Activated CD4-positive, alpha-beta T cell treated with anti-CD3 and anti-CD28 coated beads, Interleukin-10, Interleukin-2, amounts not matched to agents 100 ng/mL and 50 ng/mL, durations not matched to agents 16 hours and 8 hours (primary cell): ENCODE measurements at regions not wholly inside any gene's neighbourhood (a gene's known extent, or its start where the extent isn't known, plus 50 kb on each side); places are given as distances from the start of the nearest gene placed in this dataset.

Source experiments
- DNase-seq: peaks from one replicate; pipeline ENCODE4 v3.0.0-alpha.2; 2020

DNA sequence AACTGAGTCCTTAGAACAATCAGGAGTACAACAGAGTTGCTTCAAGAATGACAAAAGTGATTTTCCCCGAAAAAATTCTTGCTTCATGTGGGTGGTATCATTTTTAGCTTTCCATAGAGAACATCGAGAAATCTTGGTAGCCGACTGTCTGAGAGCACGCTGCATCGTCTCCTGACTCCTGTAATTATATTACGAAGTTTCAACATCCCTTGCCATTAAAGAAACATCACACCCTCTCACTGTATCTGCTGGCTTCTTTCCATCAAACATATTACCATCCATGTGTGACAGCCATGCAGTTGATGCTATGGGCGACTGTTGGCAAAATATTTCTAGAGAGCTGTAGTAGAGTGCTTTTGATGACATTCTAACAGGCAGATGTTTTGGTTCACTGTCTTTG is 311.2 kb downstream of the CMPK2 start:
- no peak for DNase-seq

GRCh38 chr2:6556755-6557154 is 309.0 kb downstream of the CMPK2 start:
- DNase-seq: no peak

DNA sequence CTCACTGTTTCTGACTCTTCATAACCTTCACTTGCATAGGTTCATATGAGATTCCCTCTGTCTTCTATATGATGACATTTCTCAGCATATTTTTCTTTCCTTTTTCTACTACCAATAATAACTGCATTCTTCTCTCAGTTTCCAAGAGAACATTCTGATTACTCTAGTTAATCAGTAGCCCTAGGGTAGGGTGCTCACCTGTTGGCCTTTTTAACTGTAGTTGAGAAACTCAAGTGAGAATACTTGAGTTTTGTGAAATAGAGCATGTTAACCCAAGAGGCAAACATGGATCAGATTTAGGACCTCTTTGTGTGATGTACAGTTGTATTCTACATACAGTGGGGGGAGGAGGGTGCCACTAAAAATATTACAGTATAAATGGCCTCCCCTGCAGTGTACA is 308.0 kb downstream of the CMPK2 start:
- DNase-seq: no peak

GRCh38 chr2:6562771-6563170 is 302.9 kb downstream of the CMPK2 start:
- DNase-seq: no peak

- DNase-seq: no peak
Measured at GRCh38 chr2:6564326-6564725, 301.4 kb downstream of the CMPK2 start.

DNA sequence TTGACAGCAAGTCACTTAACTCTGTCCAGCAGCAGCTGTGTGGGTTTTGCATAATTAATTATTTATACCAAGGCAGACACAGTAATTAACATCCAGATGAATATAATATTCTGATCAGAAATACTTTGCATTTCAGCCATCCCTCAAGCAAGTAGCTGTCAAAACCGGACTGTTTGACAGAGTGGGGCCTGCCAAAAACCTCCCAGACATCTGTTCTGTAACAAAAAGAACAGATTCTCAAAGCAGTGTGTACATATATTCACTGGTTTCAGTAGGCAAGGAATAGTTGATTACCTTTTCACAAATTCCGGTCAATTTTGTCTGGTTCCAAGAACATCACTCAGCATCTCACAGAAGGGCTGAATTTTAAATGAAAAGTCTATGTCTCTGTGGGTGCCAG is 291.6 kb downstream of the CMPK2 start:
- no peak for DNase-seq

DNA sequence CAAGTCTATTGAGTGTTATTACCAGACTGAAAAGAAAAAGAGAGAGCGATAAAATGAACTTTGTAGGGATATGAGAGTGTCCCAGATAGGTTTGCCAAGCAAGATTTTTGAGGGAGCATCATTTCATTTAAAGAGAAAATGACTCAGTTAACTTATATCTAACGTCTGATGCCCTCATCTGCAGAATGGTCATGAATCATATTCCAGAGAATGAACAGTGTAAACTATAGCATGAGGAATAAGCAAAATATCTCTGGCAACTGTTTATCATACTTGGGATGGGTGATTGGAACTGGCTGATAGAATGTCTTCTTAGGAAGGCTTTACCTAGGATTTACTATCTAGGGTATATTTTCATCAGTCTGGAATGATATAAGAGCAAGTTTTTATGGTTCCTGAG is 289.4 kb downstream of the CMPK2 start:
- DNase-seq: no peak

- DNase-seq: no peak
Measured at GRCh38 chr2:6577960-6578359, 287.7 kb downstream of the CMPK2 start.

GRCh38 chr2:6578416-6578815 is 287.3 kb downstream of the CMPK2 start:
- DNase-seq: no peak

DNA sequence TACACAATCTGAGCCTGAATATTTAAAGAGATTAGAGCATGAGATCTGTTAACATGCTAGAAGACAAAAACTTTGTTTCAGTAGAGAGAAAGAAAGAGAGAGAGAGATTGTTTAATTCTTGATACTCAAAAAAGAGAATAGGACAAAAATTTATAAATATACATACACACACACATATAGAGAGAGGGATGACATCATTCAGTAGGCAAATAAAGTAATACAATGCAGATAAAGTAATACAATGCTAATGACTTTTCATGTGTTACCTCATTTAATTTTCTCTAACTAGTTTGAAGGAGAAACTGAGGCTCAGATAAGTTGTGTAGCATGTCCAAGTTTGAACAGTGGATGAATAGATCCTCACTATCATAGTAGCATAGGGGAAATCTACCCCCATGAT is 286.4 kb downstream of the CMPK2 start:
- no peak for DNase-seq

- DNase-seq: no peak
Measured at GRCh38 chr2:6580982-6581381, 284.7 kb downstream of the CMPK2 start.

- no peak for DNase-seq
Measured at GRCh38 chr2:6589150-6589549, 276.6 kb downstream of the CMPK2 start.

- no peak for DNase-seq
Measured at GRCh38 chr2:6590442-6590841, 275.3 kb downstream of the CMPK2 start.

DNA sequence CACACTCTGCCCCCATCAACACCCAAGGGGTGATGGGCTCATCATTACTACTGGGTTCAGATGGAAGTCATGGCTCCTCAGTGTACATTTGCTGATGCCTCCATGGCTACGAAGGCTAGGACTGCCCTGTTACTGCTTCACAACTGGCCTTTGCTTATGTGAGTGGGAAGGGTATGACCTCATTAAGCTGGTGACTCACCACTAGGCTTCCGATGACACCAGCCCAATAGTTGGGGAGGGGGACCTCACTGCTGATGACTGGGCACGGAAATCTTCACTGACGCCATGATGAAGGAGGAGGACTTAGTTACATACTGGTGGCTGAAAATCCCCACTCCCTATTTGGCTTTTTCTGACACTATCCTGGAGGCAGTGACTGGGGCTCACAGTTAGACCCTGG is 263.2 kb downstream of the CMPK2 start:
- no peak for DNase-seq

DNA sequence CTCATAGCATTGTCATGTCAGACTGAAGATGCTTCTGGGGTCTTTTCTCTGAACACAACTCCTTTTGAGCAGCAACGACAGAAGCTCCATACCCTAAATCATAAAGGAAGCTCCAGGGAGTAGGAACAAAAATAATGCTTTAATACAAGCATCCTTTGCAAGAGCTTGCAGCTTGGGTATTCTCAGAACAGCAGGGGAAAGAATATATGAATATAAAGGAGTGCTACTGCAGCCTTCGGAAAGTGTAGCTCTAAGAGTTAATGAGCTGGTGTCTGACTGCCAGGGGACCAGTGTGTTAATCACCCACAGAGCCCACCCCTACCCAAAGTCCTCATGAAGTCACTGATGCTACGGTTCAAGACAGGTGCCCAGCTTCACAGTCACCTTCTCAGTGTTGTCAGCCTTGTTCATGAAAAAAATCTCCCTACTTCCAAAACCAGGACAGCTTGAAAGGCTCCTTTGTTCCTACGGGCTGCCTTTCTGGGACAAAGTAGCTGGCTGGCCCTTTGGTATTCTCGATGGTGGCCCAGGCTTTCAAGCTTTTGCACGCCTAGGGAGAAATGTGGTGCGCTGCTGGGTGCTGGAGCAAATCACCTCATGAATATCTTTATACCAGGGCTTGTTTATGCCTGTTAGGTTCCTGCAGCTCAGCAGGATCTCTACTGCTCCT is 259.7 kb downstream of the CMPK2 start:
- no peak for DNase-seq

DNA sequence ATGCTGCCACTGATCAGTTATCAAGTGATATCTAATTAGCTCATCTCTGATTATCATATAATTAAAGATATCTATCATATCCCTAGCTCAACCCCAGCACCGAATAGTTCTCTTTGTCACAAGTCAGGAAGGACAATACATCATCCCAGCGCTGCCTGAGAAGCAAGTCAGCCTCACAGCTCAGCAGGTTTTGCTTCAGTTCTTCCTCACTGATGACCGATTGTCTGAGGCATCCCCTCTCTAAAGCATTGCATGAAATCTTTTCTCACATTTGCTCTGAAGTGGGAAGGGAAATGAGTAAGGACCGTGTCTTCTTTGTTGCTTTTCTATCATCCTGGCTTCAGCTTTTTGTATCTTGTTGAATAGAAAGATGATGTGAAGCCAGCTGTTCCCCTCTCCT is 247.9 kb downstream of the CMPK2 start:
- no peak for DNase-seq

- DNase-seq: no peak
Measured at GRCh38 chr2:6618201-6618600, 247.5 kb downstream of the CMPK2 start.

- DNase-seq: no peak
Measured at GRCh38 chr2:6623746-6624145, 242.0 kb downstream of the CMPK2 start.

- DNase-seq: no peak
Measured at GRCh38 chr2:6626401-6627012, 239.2 kb downstream of the CMPK2 start.

DNA sequence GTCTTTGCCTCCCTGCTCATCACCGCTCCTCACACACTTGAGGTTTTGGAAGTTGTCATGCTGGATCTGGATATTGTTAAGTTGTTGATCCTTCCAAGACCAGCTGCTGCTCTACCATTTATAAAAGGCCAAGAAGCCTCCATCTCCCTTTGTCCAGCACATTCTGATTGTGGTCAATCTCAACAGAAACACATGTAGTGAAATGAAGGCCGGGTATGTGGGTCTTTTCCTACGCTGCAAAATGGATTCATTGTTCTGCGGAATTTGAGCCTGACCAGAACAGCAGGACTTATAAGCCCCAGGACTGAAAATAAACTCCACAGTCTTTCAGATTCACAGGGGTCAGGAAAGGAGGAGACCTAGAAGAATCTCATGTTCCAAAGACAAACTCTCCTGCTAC is 238.4 kb downstream of the CMPK2 start:
- no peak for DNase-seq

- no peak for DNase-seq
Measured at GRCh38 chr2:6630209-6630608, 235.5 kb downstream of the CMPK2 start.

DNA sequence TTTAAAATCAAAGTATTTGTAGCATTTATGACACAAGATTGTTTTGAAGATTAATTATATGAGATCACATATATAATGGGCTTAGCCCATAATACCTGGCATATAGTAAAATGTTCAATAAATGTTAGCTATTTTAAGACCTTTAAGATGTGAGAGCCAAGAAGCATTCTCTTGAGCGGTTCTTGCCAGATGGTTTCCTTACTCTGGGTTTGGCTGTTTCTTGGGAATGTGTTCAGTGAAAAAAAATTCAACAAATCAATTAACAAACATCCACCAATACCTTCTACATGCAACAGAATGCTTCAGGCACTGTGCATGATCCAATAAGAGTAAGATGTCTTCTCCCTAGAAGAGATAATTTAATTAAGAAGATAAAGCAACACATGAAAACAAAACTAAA is 230.4 kb downstream of the CMPK2 start:
- DNase-seq: no peak

DNA sequence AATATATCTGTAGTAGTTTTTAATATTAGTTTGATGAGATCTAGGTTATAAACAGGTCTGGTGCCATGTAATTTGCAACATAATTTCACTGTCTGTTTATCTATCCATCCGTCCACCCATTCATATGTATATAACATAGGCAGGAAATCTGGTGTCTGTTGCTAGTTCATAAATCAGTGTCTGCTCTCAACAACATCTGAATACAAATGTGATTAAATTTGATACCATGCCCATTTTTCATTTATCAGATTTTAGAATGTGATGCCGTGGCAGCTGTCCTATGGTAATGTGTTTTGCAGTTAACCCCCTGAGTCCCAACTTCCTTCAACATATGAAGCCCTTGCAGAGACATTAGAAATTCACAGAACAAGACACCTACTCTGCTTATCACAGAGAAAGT is 228.4 kb downstream of the CMPK2 start:
- no peak for DNase-seq

GRCh38 chr2:6639929-6640620 is 225.6 kb downstream of the CMPK2 start:
- DNase-seq: no peak

DNA sequence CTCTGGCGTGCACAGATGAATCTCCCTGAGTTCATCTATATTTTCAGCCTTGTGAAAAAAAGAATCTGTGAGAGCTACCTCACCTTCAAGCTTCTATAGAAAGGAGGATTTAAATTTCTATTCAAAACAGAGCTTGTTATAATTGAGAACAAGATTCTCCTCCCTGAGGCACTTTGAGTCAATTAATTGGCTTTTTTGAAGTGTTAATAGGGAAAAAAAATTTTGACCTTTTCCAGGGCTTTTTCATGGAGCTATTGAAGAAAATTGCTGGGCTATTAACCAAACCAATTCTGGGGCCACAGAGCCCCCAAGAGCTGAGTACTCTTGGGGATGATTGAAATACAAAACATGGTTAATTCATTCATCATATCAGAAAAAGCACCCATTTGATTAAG is 225.1 kb downstream of the CMPK2 start:
- DNase-seq: no peak
